Neural cell (in vitro differentiated cells): ENCODE measurements at regions not wholly inside any gene's neighbourhood (a gene's known extent, or its start where the extent isn't known, plus 50 kb on each side); places are given as distances from the start of the nearest gene placed in this dataset.

Experiments
- H2AFZ ChIP-seq: fragments of 200-600, 300-800 bp; sonication (generic), shearing (Covaris generic); 2 replicates; pipeline ENCODE4 v1.6.0; 2014; ENCODE audit warnings: low read depth, mild to moderate bottlenecking, antibody characterized with exemption, low read length, moderate library complexity
- H3F3A ChIP-seq: fragments of 200-600 bp; shearing (Covaris generic); 2 replicates; pipeline ENCODE4 v1.6.1; 2016; ENCODE audit warnings: mild to moderate bottlenecking, moderate library complexity, mixed read lengths, antibody characterized with exemption, low read length; ENCODE audit not compliant: insufficient read depth, poor library complexity, severe bottlenecking
- H3K27ac ChIP-seq: fragments of 200-600, 300-800 bp; sonication (generic), shearing (Covaris generic); 2 replicates; pipeline ENCODE4 v1.5.1; 2014; ENCODE audit warnings: mild to moderate bottlenecking, low read length, moderate library complexity
- H3K27me3 ChIP-seq: fragments of 300-800, 200-600 bp; sonication (generic), shearing (Covaris generic); 2 replicates; pipeline ENCODE4 v1.6.0; 2014; ENCODE audit warnings: mild to moderate bottlenecking, low read depth, low read length, moderate library complexity; ENCODE audit not compliant: insufficient read depth
- H3K36me3 ChIP-seq: fragments of 300-800, 200-600 bp; sonication (generic), shearing (Covaris generic); 2 replicates; pipeline ENCODE4 v1.5.1; 2014; ENCODE audit warnings: mild to moderate bottlenecking, antibody characterized with exemption, low read length, moderate library complexity; ENCODE audit not compliant: insufficient read depth
- H3K4me2 ChIP-seq: fragments of 300-800, 200-600 bp; sonication (generic), shearing (Covaris generic); 2 replicates; pipeline ENCODE4 v1.6.0; 2014; ENCODE audit warnings: mild to moderate bottlenecking, low read length
- H3K4me3 ChIP-seq: fragments of 300-800, 200-600 bp; sonication (generic), shearing (Covaris generic); 2 replicates; pipeline ENCODE4 v1.5.1; 2014; ENCODE audit warnings: mild to moderate bottlenecking, low read length, moderate library complexity
- H3K79me2 ChIP-seq: fragments of 200-600 bp; shearing (Covaris generic); replicated peaks from 2 replicates; pipeline ENCODE4 v1.6.0; 2014; ENCODE audit warnings: mild to moderate bottlenecking, low read length, moderate library complexity; ENCODE audit not compliant: insufficient read depth
- H3K9ac ChIP-seq: fragments of 300-800, 200-600 bp; sonication (generic), shearing (Covaris generic); 2 replicates; pipeline ENCODE4 v1.6.1; 2016; ENCODE audit warnings: mild to moderate bottlenecking, low read length, mixed read lengths
- H3K9me2 ChIP-seq: fragments of 200-600 bp; shearing (Covaris generic); 2 replicates; pipeline ENCODE4 v1.6.1; 2016; ENCODE audit warnings: mild to moderate bottlenecking, low read length, mixed read lengths; ENCODE audit not compliant: insufficient read depth
- H3K9me3 ChIP-seq: fragments of 200-600, 300-800 bp; sonication (generic), shearing (Covaris generic); 2 replicates; pipeline ENCODE4 v1.6.1; 2016; ENCODE audit warnings: mild to moderate bottlenecking, mixed run types, low read length, moderate library complexity, mixed read lengths
- H4K20me1 ChIP-seq: fragments of 200-600 bp; shearing (Covaris generic); 2 replicates; pipeline ENCODE4 v1.6.1; 2016; ENCODE audit warnings: mild to moderate bottlenecking, mixed run types; ENCODE audit not compliant: insufficient read depth
- CTCF ChIP-seq: fragments of 450-650 bp; IDR thresholded peaks from 2 replicates; pipeline ENCODE4 v1.5.1; 2014; ENCODE audit warnings: antibody characterized with exemption, mild to moderate bottlenecking, moderate library complexity; ENCODE audit not compliant: poor library complexity, severe bottlenecking
- EP300 ChIP-seq: fragments of 450-650 bp; conservative IDR thresholded peaks from 2 replicates; pipeline ENCODE4 v1.6.1; 2014; ENCODE audit warnings: antibody characterized with exemption, mild to moderate bottlenecking, moderate library complexity; ENCODE audit not compliant: poor library complexity, severe bottlenecking
- EZH2 ChIP-seq: fragments of 200-600, 300-800 bp; shearing (Covaris generic), sonication (generic); IDR thresholded peaks from 2 replicates; pipeline ENCODE4 v1.6.1; 2014; ENCODE audit warnings: antibody characterized with exemption, low read length, borderline replicate concordance, mild to moderate bottlenecking; ENCODE audit not compliant: insufficient read depth, poor library complexity, severe bottlenecking
- MXI1 ChIP-seq: fragments of 450-650 bp; conservative IDR thresholded peaks from 2 replicates; pipeline ENCODE4 v1.6.1; 2014; ENCODE audit warnings: antibody characterized with exemption, mild to moderate bottlenecking; ENCODE audit not compliant: poor library complexity, severe bottlenecking
- POLR2AphosphoS5 ChIP-seq: IDR thresholded peaks from 2 replicates; pipeline ENCODE4 v1.6.1; 2012
- RAD21 ChIP-seq: fragments of 450-650 bp; conservative IDR thresholded peaks from 2 replicates; pipeline ENCODE4 v1.6.1; 2014; ENCODE audit warnings: antibody characterized with exemption, mild to moderate bottlenecking, moderate library complexity
- REST ChIP-seq: IDR thresholded peaks from 2 replicates; pipeline ENCODE4 v1.6.1; 2012; ENCODE audit warnings: borderline replicate concordance
- SMC3 ChIP-seq: fragments of 450-650 bp; conservative IDR thresholded peaks from 2 replicates; pipeline ENCODE4 v1.6.1; 2014; ENCODE audit warnings: antibody characterized with exemption, mild to moderate bottlenecking, moderate library complexity; ENCODE audit not compliant: poor library complexity
- TAF1 ChIP-seq: IDR thresholded peaks from 2 replicates; pipeline ENCODE4 v1.6.1; 2012; ENCODE audit warnings: low read depth

- Histone ChIP-seq H3K9me2 (no peaks in the 10 kb centered on the region), H3K9ac (no peak overlapping the region), H3K27me3 (no peaks in the 10 kb centered on the region), H3K79me2 (no peaks in the 10 kb centered on the region), H3K4me2 (no peak overlapping the region), H3F3A (peaks cover 4% of the 10 kb centered on the region), H3K9me3 (no peaks in the 10 kb centered on the region), H3K4me3 (no peak overlapping the region), H3K27ac (no peak overlapping the region), H2AFZ (no peak overlapping the region), H4K20me1 (no peaks in the 10 kb centered on the region), H3K36me3 (no peaks in the 10 kb centered on the region)
- TF ChIP-seq SMC3 (no peak), EZH2 (no peak), TAF1 (no peak)
Observed at GRCh38 chr4:125486351-125486750, 171.6 kb downstream of the FAT4 start.

- Histone ChIP-seq H3K4me3 (no peak overlapping the region), H3K9me2 (no peaks in the 10 kb centered on the region), H2AFZ (no peak overlapping the region), H3K9me3 (no peaks in the 10 kb centered on the region), H3K27ac (no peak overlapping the region), H3K27me3 (no peaks in the 10 kb centered on the region), H3K36me3 (no peaks in the 10 kb centered on the region), H3K9ac (no peak overlapping the region), H3K4me2 (no peak overlapping the region), H3K79me2 (no peaks in the 10 kb centered on the region), H4K20me1 (no peaks in the 10 kb centered on the region), H3F3A (no peaks in the 10 kb centered on the region)
- no peak for TF ChIP-seq SMC3
- no peak for TF ChIP-seq POLR2AphosphoS5
- TF ChIP-seq MXI1: no peak
- no peak for TF ChIP-seq REST
- no peak for TF ChIP-seq TAF1
- no peak for TF ChIP-seq CTCF
- no peak for TF ChIP-seq RAD21
- TF ChIP-seq EP300: no peak
Observed at GRCh38 chr4:125489952-125490690, 175.4 kb downstream of the FAT4 start.
